SK-N-MC (cell line): ENCODE measurements at regions not wholly inside any gene's neighbourhood (a gene's known extent, or its start where the extent isn't known, plus 50 kb on each side); places are given as distances from the start of the nearest gene placed in this dataset.
A peak's percentile ranks its signal among the peaks of the same experiment; 100 is the strongest.

Source experiments
- EZH2 ChIP-seq: fragments of 200-600 bp; sonication (generic); IDR thresholded peaks from one replicate; pipeline ENCODE4 v1.6.1; 2017; ENCODE audit warnings: antibody characterized with exemption
- POLR2AphosphoS5 ChIP-seq: IDR thresholded peaks from 2 replicates; pipeline ENCODE4 v1.6.1; 2012; ENCODE audit warnings: mild to moderate bottlenecking, low read depth, low read length, borderline replicate concordance

GRCh38 chr6:140077827-140078560 lies 703.5 kb upstream of the CITED2 start:
- TF ChIP-seq EZH2 (no peak), POLR2AphosphoS5 (peak; percentile 68; the same call in 1 of the 2 replicates)
